ENCODE measurements at regions not wholly inside any gene's neighbourhood (a gene's known extent, or its start where the extent isn't known, plus 50 kb on each side); places are given as distances from the start of the nearest gene placed in this dataset.

GRCh38 chr16:22683730-22684573 is 130.0 kb upstream of the HS3ST2 start:
- in situ Hi-C loops (cut with MboI; ENCODE audit: low sequenced_read_pairs) (no loop called here), intact Hi-C loops (cut with micrococcal nuclease) (no loop called here), dilution Hi-C loops (cut with HindIII; ENCODE audit: low sequenced_read_pairs, unreplicated experiment) (no loop called here)
- WGBS, 2 experiments (ENCODE audit: extremely low coverage in 2 of 2, insufficient read length in 1 of 2) = 30% methylated on average over 2 of the region's 4 CpGs; no CpG with 5 or more reads in 1 of the 2 experiments
- Histone ChIP-seq H3K4ac (ENCODE audit: low read depth, low read length) (no peak overlapping the region), H3K4me1 (ENCODE audit: control insufficient read depth, insufficient read depth, low read length) (no peaks in the 10 kb centered on the region), H3K27ac (ENCODE audit: insufficient read depth, low read length) (no peak overlapping the region), H3K9me3 (ENCODE audit: control insufficient read depth, insufficient read depth, low read length) (no peaks in the 10 kb centered on the region), H3K9me1 (ENCODE audit: insufficient read depth, low read length) (no peaks in the 10 kb centered on the region), H3K36me3 (ENCODE audit: control insufficient read depth, insufficient read depth, low read length) (no peaks in the 10 kb centered on the region), H4K91ac (ENCODE audit: insufficient read depth, low read depth, low read length) (no peak overlapping the region), H3K56ac (ENCODE audit: extremely low read depth, insufficient read depth, low read length) (no peak overlapping the region), H3K14ac (replicated peaks; ENCODE audit: low read depth, low read length) (no peak overlapping the region), H3K18ac (ENCODE audit: low read depth, low read length) (no peak overlapping the region), H3K9ac (ENCODE audit: low read depth, low read length) (no peak overlapping the region), H2AK9ac (replicated peaks; ENCODE audit: low read depth, low read length, poor library complexity) (no peak overlapping the region), H4K5ac (ENCODE audit: low read depth, low read length) (no peak overlapping the region), H4K20me1 (ENCODE audit: insufficient read depth, low read length) (no peaks in the 10 kb centered on the region), H2AK5ac (ENCODE audit: low read depth, low read length) (no peak overlapping the region), H2BK120ac (ENCODE audit: low read depth, low read length) (no peak overlapping the region), H3K4me2 (ENCODE audit: low read depth, low read length) (no peak overlapping the region), H2BK20ac (ENCODE audit: low read depth, low read length) (no peak overlapping the region), H2AFZ (replicated peaks; ENCODE audit: low read length, poor library complexity) (no peak overlapping the region), H2BK5ac (ENCODE audit: low read depth, low read length, poor library complexity, severe bottlenecking) (no peak overlapping the region), H3K79me1 (ENCODE audit: low read depth in 1 of 2, low read length in 2 of 2) (no peaks in the 10 kb centered on the region), H3K4me3 (ENCODE audit: insufficient read depth, low read depth, low read length) (no peak overlapping the region), H3K23ac (ENCODE audit: low read depth, low read length) (no peak overlapping the region), H2BK15ac (ENCODE audit: low read depth, low read length) (no peak overlapping the region), H4K8ac (ENCODE audit: low read depth in 2 of 2, low read length in 2 of 2) (no peak overlapping the region), H3K27me3 (ENCODE audit: control insufficient read depth, insufficient read depth, low read length) (peaks cover 24% of the 10 kb centered on the region)
- TF ChIP-seq RFX5 (IDR thresholded peaks at IDR 0.05; ENCODE audit: low read depth, low read length) (no peak), MXI1 (IDR thresholded peaks at IDR 0.05; ENCODE audit: borderline replicate concordance, low read depth, low read length) (no peak), RAD21 (IDR thresholded peaks at IDR 0.05; ENCODE audit: low read length) (no peak), CEBPB (IDR thresholded peaks at IDR 0.05; ENCODE audit: low read depth, low read length) (no peak), CTCF (conservative IDR thresholded peaks at IDR 0.05; ENCODE audit: low read depth, low read length) (no peak), SMC3 (IDR thresholded peaks at IDR 0.05; ENCODE audit: low read depth, low read length) (no peak), ELK1 (IDR thresholded peaks at IDR 0.05; ENCODE audit: borderline replicate concordance, low read depth, low read length) (no peak), POLR2A (IDR thresholded peaks at IDR 0.05; ENCODE audit: low read depth, low read length) (no peak), USF2 (IDR thresholded peaks at IDR 0.05; ENCODE audit: low read depth, low read length) (no peak), BHLHE40 (IDR thresholded peaks at IDR 0.05; ENCODE audit: low read depth, low read length) (no peak), NFE2L2 (IDR thresholded peaks at IDR 0.05; ENCODE audit: low read depth, low read length) (no peak), MAFK (IDR thresholded peaks at IDR 0.05; ENCODE audit: low read depth, low read length) (no peak), FOS (IDR thresholded peaks at IDR 0.05; ENCODE audit: low read depth, low read length) (no peak)
- DNase-seq (no peak), ATAC-seq (ENCODE audit: low read depth) (no peak)
- BruUV-seq (replicated peaks) = no TSS peak
- ChIA-PET POLR2A (ENCODE audit: unreplicated experiment) (no interaction called here), CTCF (no interaction called here)
